ENCODE measurements at regions not wholly inside any gene's neighbourhood (a gene's known extent, or its start where the extent isn't known, plus 50 kb on each side); places are given as distances from the start of the nearest gene placed in this dataset.

- TF ChIP-seq, protein P1, sequence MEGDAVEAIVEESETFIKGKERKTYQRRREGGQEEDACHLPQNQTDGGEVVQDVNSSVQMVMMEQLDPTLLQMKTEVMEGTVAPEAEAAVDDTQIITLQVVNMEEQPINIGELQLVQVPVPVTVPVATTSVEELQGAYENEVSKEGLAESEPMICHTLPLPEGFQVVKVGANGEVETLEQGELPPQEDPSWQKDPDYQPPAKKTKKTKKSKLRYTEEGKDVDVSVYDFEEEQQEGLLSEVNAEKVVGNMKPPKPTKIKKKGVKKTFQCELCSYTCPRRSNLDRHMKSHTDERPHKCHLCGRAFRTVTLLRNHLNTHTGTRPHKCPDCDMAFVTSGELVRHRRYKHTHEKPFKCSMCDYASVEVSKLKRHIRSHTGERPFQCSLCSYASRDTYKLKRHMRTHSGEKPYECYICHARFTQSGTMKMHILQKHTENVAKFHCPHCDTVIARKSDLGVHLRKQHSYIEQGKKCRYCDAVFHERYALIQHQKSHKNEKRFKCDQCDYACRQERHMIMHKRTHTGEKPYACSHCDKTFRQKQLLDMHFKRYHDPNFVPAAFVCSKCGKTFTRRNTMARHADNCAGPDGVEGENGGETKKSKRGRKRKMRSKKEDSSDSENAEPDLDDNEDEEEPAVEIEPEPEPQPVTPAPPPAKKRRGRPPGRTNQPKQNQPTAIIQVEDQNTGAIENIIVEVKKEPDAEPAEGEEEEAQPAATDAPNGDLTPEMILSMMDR (IDR thresholded peaks at IDR 0.05; ENCODE audit: low read depth, low read length) = no peak
- no peak for TF ChIP-seq POLR2A (IDR thresholded peaks at IDR 0.05; ENCODE audit: extremely low read depth, insufficient read length)
Observed at GRCh38 chr15:88979674-88980073, 66.5 kb upstream of the MFGE8 start.
